A673 (cell line): ENCODE measurements at regions not wholly inside any gene's neighbourhood (a gene's known extent, or its start where the extent isn't known, plus 50 kb on each side); places are given as distances from the start of the nearest gene placed in this dataset.
A peak's percentile ranks its signal among the peaks of the same experiment; 100 is the strongest.
"Not testable (repeated sequence)": the region's sequence is repeated elsewhere in the genome, so short reads cannot be mapped to it uniquely, and the experiment has no call there.

Experiments
- BruUV-seq: library from RNA; stranded (reverse); fragments of 400-500 nt; replicated peaks from 2 replicates; lab custom pipeline; 2021; lab: Mats Ljungman, UMichigan
- CTCF ChIA-PET: fragments of 300-600 bp; sonication (Branson Sonifier 250); formaldehyde crosslinking; loops from one replicate; lab custom pipeline; 2022; ENCODE audit warnings: antibody characterized with exemption; lab: Charles Lee
- POLR2A ChIA-PET: fragments of 300-600 bp; sonication (Branson Sonifier 250); formaldehyde crosslinking; loops from one replicate; lab custom pipeline; 2022; ENCODE audit warnings: antibody characterized with exemption; ENCODE audit not compliant: low non-redundant PET; lab: Charles Lee
- DNase-seq: peaks from one replicate; pipeline ENCODE4 v3.0.0-alpha.2; 2015; ENCODE audit warnings: low spot score
- H3K27ac ChIP-seq: fragments of 200-600 bp; sonication (generic); 2 replicates; pipeline ENCODE4 v1.5.1; 2016; ENCODE audit warnings: mixed run types, low read depth, mild to moderate bottlenecking, mixed read lengths, antibody characterized with exemption, low read length; ENCODE audit not compliant: poor library complexity, severe bottlenecking
- H3K27me3 ChIP-seq: fragments of 200-600 bp; sonication (generic); replicated peaks from 2 replicates; pipeline ENCODE4 v1.6.1; 2017; ENCODE audit warnings: mixed run types, low read depth, mild to moderate bottlenecking, mixed read lengths, antibody characterized with exemption, low read length; ENCODE audit not compliant: insufficient read depth, poor library complexity
- H3K36me3 ChIP-seq: fragments of 200-600 bp; sonication (generic); 2 replicates; pipeline ENCODE4 v1.6.1; 2016; ENCODE audit warnings: mixed run types, mild to moderate bottlenecking, mixed read lengths, antibody characterized with exemption, low read length; ENCODE audit not compliant: insufficient read depth, poor library complexity, severe bottlenecking
- H3K4me1 ChIP-seq: fragments of 200-600 bp; sonication (generic); 2 replicates; pipeline ENCODE4 v1.6.1; 2017; ENCODE audit warnings: mixed run types, mild to moderate bottlenecking, mixed read lengths, antibody characterized with exemption, low read length; ENCODE audit not compliant: insufficient read depth, poor library complexity, severe bottlenecking
- H3K4me3 ChIP-seq: fragments of 200-600 bp; sonication (generic); 2 replicates; pipeline ENCODE4 v1.5.1; 2016; ENCODE audit warnings: low read depth, mixed run types, mild to moderate bottlenecking, mixed read lengths, low read length; ENCODE audit not compliant: poor library complexity, severe bottlenecking
- H3K9me3 ChIP-seq: fragments of 200-600 bp; sonication (generic); 2 replicates; pipeline ENCODE4 v1.6.1; 2016; ENCODE audit warnings: mixed run types, low read depth, mild to moderate bottlenecking, mixed read lengths, antibody characterized with exemption, low read length; ENCODE audit not compliant: poor library complexity, severe bottlenecking
- EZH2 ChIP-seq: fragments of 200-600 bp; sonication (generic); IDR thresholded peaks from 2 replicates; pipeline ENCODE4 v1.6.1; 2017; ENCODE audit warnings: borderline replicate concordance, low read depth, mild to moderate bottlenecking, mixed read lengths, antibody characterized with exemption, low read length; ENCODE audit not compliant: poor library complexity, severe bottlenecking
- intact Hi-C: fragments of 100-400 bp; cut with micrococcal nuclease; formaldehyde crosslinking; loops from one replicate; pipeline ENCODE4 v1.10.0; 2022; ENCODE audit not compliant: unreplicated experiment
- TF ChIP-seq, protein P1 (sequence below): fragments of 300-800, 200-600 bp; sonication (generic); conservative IDR thresholded peaks from 2 replicates; pipeline ENCODE4 v1.5.1; 2017; ENCODE audit warnings: low read depth, mild to moderate bottlenecking, antibody characterized with exemption, low read length, moderate library complexity, mixed read lengths

DNA sequence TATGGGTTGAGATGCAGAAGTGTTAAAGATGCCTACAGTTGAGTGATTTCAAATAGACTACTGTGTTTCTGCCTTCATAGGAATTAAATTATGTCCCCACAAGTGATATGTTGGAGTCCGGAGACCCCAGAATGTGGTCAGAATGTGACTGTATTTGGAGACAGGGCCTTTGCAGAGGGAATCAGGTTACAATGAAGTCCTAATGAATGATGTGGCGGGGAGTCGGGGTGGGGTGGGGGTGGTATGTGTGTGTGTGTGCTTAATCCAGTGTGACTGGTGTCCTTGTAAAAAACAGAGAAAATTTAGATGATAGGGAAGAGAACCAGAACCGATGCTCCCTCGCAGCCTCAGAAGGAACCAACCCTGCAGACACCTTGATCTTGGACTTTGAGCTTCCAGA is 448.2 kb downstream of the QKI start:
- ChIA-PET CTCF (no interaction called here), POLR2A (no interaction called here)
- H3K4me1 ChIP-seq = peaks cover 18% of the 10 kb centered on the region
- BruUV-seq = no TSS peak
- H3K27ac ChIP-seq = no peak overlapping the region
- H3K36me3 ChIP-seq = no peaks in the 10 kb centered on the region
- DNase-seq = no peak
- TF ChIP-seq EZH2 = no peak
- TF ChIP-seq, protein P1, sequence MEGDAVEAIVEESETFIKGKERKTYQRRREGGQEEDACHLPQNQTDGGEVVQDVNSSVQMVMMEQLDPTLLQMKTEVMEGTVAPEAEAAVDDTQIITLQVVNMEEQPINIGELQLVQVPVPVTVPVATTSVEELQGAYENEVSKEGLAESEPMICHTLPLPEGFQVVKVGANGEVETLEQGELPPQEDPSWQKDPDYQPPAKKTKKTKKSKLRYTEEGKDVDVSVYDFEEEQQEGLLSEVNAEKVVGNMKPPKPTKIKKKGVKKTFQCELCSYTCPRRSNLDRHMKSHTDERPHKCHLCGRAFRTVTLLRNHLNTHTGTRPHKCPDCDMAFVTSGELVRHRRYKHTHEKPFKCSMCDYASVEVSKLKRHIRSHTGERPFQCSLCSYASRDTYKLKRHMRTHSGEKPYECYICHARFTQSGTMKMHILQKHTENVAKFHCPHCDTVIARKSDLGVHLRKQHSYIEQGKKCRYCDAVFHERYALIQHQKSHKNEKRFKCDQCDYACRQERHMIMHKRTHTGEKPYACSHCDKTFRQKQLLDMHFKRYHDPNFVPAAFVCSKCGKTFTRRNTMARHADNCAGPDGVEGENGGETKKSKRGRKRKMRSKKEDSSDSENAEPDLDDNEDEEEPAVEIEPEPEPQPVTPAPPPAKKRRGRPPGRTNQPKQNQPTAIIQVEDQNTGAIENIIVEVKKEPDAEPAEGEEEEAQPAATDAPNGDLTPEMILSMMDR = no peak
- peaks cover 9% of the 10 kb centered on the region for H3K27me3 ChIP-seq
- intact Hi-C loops = loop anchor here (10.0 kb wide), 1 partner anchor 242 kb away; no protein-coding TSS in a partner anchor
- H3K4me3 ChIP-seq = no peak overlapping the region
- no peaks in the 10 kb centered on the region for H3K9me3 ChIP-seq

DNA sequence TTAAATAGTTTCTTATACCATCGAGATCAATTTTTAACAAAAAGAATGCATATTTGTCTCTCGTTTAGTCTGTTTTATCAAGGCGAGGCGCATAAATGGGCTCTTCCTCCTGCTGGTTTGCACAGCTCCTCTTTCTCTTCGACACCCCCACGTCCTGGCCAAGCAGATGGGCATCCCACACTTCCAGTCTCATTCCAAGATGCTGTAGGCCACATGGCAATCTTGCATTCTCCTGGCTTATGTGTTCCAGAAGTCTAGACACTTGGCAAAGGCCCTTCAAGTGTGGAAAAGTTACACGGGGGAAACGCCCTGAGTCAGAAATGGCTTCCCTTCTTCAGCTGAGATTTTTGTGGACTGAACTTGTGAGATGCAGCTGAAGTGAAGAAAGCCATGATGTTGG is 447.1 kb downstream of the QKI start:
- Histone ChIP-seq H3K36me3 (no peaks in the 10 kb centered on the region), H3K4me1 (peaks cover 18% of the 10 kb centered on the region), H3K27ac (no peak overlapping the region), H3K4me3 (no peak overlapping the region), H3K9me3 (no peaks in the 10 kb centered on the region), H3K27me3 (peaks cover 16% of the 10 kb centered on the region)
- TF ChIP-seq, protein P1 = no peak
- TF ChIP-seq EZH2 = no peak
- intact Hi-C loops = loop anchor here (10.0 kb wide), 1 partner anchor 243 kb away; no protein-coding TSS in a partner anchor
- no TSS peak for BruUV-seq
- POLR2A ChIA-PET = no interaction called here
- CTCF ChIA-PET = no interaction called here
- DNase-seq = no peak

DNA sequence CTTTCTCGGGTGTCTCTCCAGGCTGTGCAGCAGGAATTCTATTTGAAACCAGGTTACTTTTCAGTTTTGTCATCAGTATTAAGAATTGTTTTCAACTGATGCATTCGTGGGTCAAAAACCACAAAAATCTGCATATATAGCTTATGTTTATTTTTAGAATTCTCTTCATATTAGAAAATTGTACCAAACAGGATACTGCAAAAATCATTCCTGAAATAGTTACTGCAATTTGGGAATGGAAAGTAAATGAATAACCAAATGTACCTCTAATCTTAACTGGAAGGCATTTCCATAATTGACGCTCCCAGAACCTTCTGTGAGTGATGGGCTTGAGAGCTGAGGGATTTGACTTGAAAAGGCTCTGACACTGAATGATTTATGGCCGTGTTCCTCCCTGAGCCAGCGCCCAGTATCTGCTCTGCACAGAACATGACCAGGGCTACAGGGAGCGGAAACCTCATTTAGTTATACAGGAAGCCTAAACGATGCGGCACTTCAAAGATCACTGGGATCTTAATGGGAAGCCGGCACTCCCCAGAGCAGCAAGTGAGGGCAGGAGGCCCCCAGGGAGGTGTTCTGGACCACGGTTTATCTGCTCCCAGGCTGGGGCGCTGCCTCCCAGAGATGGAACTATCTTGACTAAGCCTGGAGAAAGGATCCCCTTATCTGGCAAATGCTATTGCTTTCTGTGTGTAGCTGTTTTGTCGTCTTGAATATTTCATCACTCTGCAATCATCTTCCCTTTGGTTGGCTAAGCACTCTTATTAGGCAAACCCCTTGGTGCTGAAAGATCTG is 446.0 kb downstream of the QKI start:
- peaks cover 18% of the 10 kb centered on the region for H3K4me1 ChIP-seq
- CTCF ChIA-PET = no interaction called here
- H3K9me3 ChIP-seq = no peaks in the 10 kb centered on the region
- intact Hi-C loops = loop anchor here (10.0 kb wide), 1 partner anchor 244 kb away; no protein-coding TSS in a partner anchor
- no peak overlapping the region for H3K4me3 ChIP-seq
- H3K36me3 ChIP-seq = no peaks in the 10 kb centered on the region
- peak; percentile 87 for DNase-seq
- POLR2A ChIA-PET = no interaction called here
- TF ChIP-seq, protein P1 = no peak
- no peak for TF ChIP-seq EZH2
- H3K27ac ChIP-seq = no peak overlapping the region
- H3K27me3 ChIP-seq = peaks cover 27% of the 10 kb centered on the region
- no TSS peak for BruUV-seq

DNA sequence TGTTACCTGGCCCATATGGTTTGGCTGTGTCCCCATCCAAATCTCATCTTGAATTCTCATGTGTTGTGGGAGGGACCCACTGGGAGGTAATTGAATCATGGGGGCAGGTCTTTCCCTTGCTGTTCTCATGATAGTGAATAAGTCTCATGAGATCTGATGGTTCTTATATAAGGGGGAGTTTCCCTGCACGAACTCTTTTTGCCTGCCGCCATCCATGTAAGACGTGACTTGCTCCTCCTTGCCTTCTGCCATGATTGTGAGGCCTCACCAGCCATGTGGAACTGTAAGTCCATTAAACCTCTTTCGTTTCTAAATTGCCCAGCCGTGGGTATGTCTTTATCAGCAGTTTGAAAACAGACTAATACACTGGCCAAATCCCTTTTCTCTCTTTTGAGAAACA is 444.4 kb downstream of the QKI start:
- BruUV-seq, H3K36me3 ChIP-seq, DNase-seq, intact Hi-C loops, POLR2A ChIA-PET, CTCF ChIA-PET, H3K4me3 ChIP-seq, H3K27ac ChIP-seq, H3K9me3 ChIP-seq: not testable (repeated sequence)
- Histone ChIP-seq H3K27me3 (peaks cover 38% of the 10 kb centered on the region), H3K4me1 (peaks cover 18% of the 10 kb centered on the region)
